ENCODE measurements at regions not wholly inside any gene's neighbourhood (a gene's known extent, or its start where the extent isn't known, plus 50 kb on each side); places are given as distances from the start of the nearest gene placed in this dataset.

GRCh38 chr13:89704040-89704439, 1643.4 kb upstream of the MIR17HG start:
- DNase-seq (ENCODE audit: low read depth), result no peak

DNA sequence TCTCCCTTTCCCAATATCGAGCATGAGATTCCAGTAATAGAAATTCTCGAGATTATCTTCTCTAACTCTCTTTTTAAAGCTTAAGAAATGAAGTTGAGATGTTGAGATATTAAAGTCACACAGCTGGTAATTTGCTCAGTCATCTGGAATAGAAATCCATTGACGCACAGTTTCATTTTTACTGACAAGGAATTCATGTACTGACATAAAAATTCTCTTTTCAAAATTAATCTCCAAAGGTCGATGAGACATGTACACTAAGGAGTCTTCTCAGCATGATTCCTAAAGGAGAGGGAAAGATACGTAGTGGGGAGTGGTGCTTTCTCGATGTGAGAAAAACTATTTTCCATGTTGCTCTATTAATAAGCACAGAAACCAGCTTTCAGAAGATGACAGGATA, 1639.5 kb upstream of the MIR17HG start:
- DNase-seq (ENCODE audit: low read depth), result no peak

DNA sequence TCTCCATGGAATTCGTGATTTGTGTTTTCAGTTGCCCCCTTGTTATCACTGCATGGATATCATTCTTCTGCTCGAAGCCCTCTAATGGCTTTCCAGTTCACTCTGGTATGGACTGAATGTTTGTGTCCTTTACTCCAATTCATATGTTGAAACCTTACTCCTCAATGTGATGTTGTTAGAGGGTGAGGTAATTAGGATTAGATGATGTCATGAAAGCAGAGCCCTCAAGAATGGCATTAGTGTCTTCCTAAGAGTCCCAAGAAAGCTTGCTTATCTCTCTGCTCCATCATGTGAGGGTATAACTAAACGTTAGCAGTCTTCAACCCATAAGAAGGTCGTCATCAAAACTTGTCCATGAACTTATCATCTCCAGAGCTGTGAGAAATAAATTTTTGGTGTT, 1626.3 kb upstream of the MIR17HG start:
- DNase-seq (ENCODE audit: low read depth), result no peak

DNA sequence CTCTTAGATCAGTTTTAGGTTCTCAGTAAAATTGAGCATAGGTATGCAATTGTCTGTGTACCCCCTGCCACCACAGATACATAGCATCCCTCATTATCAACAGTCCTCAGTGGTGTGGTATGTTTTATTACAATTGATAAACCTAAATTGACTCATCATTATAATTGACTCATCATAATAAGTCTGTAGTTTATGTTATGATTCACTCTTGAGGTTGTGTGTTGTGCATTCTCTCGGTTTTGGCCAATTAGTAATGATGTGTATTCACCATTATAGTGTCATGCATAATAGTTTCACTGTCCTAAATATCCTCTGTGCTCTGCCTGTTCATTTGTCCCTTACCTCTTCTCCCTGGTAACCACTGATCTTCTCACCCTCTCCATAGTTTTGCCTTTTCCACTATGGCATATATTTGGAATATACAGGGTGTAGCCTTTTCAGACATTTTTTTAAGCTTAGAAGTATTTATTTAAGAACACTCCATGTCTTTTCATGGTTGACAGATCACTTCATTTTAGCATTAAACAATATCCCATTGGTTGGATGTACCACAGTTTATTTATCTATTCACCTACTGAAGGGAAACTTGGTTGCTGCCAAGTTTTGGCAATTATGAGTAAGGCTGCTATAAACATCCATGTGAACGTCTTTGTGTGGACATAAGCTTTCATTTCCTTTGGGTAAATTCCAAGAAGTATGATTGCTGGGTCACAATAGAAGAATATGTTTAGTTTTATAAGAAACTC, 1620.6 kb upstream of the MIR17HG start:
- peak; percentile 38 for DNase-seq (ENCODE audit: low read depth)

DNA sequence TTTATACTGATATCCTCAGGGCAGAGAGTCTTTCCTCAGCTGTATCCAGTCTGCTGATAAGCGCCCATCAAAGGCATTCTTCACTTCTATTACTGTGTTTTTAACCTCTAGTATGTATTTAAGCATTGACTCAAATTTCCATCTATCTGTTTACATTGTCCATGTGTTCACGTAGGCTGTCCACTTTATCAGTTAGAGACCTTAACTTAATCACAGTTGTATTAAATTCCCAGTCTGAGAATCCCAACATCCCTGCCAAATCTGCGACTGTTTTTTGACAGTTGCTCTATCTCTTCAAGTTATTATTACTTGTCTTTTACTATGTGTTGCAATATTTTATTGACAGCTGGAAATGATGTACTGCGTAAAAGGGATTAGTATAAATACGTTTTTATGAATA, 1613.7 kb upstream of the MIR17HG start:
- no peak for DNase-seq (ENCODE audit: low read depth)

GRCh38 chr13:89737051-89737450, 1610.4 kb upstream of the MIR17HG start:
- DNase-seq (ENCODE audit: low read depth), result no peak

DNA sequence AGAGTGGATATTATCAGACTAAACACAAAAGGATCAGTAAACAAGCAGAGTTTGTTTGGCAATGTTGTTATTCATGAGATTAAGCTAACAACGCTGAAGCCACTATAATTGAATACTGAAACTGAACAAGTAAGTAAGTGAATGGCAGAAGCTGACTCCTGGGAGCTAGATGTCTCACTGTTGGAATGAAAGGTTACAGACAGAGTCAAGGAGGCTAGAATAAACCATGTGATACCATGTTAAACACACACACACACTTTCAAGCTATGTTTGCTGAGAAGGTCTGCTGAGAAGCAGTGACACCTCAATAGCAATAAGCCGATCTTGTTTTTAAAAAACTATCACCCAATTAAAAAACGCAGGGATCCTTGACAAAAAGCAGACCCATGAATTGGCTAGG, 1609.4 kb upstream of the MIR17HG start:
- DNase-seq (ENCODE audit: low read depth), result no peak

DNA sequence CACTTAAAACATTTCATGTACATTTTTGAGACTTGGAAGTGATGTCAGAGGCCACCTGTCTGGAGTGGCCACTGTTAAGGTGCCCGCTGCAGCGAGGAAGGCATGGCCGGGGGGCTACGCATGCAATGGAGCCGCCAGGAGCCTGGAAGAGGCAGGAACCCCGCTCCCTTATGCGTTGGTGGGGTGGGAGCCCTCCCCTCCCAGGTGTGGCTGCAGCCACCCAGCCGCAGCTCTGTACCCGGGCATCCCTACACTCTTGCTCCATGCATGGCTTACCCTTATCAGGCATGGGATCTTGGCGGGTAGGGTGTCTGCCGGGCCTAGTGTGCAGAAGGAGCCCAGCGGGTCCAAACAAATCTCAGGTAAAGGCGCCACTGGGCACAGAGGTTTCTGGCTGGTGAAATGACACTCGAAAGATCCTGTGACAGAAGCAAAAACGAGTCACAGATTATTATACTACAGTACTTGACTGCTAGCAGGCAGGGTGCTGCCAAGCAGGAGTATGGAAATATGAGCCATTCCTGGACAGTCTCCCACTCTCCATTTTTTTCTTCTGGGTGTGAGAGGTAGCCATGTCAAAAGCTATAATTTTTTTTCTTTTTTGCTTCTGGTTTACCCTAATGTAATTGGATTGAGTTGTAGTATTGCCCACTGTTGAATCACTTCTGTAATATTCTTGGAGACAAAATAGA, 1606.3 kb upstream of the MIR17HG start:
- no peak for DNase-seq (ENCODE audit: low read depth)

DNA sequence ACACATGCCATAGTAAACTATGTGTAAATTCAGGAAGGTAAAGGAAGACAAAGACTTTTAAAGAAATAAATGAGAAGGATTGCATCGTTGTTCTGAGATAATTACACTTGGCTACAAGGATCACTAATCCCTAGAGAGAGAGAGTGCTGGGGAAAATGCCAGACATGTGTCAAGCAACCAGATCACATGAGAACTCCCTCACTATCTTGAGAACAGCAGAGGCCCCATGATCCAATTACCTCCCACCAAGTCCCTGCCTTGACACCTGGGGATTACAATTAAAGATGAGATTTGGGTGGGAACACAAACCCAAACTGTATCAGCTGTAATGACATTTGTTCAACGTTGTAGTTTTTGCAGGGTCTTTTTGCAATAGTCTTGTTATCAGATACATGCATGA, 1600.9 kb upstream of the MIR17HG start:
- no peak for DNase-seq (ENCODE audit: low read depth)

DNA sequence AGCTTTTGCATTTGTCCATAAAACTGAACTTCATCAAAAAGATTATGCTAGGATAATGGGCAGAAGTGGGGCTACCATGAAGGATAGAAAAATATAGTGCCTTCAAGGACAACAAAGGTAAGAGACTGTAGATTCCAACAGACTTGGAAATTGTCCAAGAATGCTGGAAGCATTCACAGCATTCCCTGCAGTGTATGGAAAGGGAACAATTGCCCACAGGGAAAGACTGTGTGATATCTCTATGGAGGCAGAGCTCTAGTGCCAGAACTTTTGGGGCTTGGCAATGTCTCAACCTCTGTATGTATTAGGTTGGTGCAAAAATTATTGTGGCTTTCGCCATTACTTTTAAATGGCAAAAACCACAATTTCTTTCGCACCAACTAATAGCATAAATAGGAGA, 1598.8 kb upstream of the MIR17HG start:
- DNase-seq (ENCODE audit: low read depth), result peak; percentile 28

DNA sequence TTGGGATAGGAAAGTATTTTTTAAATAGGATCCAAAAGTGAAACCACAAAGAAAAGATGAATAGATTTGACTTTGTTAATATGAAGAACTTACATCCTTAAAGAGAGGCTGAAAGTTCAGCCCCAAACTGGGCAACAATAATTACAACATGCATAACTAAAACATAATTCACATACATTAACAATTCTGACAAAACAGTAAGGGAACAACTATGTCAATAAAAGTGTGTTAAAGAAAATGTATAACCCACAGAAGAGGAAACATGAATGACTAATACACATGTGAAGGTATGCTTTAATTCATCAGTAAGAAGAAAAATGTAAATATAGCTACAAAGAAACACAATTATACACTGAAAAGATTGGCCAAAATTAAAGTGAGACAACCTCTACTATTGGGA, 1597.6 kb upstream of the MIR17HG start:
- DNase-seq (ENCODE audit: low read depth), result no peak

DNA sequence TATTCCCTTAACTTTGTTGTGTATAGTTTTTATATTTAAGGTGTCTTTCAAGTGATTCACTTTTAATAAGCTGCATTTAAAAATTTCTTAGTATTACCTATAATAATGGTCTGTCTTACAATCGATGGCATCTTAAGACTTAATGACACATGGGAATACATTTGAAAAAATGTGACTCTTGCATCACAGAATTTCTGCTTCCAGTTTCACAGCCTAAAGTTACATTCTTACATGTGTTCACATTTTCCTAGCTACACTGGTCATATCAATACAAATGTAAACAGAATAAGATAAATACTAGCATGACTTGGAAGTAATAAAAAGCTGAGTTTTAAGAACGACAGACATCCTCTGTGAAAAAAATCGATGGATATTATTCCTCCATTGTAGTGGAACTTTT, 1597.1 kb upstream of the MIR17HG start:
- no peak for DNase-seq (ENCODE audit: low read depth)

- no peak for DNase-seq (ENCODE audit: low read depth)
Measured at GRCh38 chr13:89751432-89751930, 1596.0 kb upstream of the MIR17HG start.

DNA sequence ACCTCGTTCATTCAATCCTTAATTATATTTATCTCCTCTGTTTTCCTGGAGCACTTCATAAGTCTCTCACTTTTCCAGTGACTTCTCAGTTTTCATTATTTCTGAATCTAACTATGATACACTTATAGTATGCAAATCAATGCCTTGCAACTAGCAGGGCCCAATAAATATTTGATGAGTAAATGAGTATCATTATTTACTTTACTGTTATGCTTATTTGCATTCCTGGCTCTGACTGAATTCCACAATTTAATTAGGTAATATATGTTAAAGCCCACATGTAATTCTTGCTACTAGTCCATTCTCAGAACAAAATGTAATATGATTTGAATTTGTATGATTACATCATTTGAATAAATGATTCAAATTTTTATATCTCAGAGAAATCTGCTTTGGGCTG, 1595.1 kb upstream of the MIR17HG start:
- no peak for DNase-seq (ENCODE audit: low read depth)

GRCh38 chr13:89755729-89756492, 1591.6 kb upstream of the MIR17HG start:
- no peak for DNase-seq (ENCODE audit: low read depth)

DNA sequence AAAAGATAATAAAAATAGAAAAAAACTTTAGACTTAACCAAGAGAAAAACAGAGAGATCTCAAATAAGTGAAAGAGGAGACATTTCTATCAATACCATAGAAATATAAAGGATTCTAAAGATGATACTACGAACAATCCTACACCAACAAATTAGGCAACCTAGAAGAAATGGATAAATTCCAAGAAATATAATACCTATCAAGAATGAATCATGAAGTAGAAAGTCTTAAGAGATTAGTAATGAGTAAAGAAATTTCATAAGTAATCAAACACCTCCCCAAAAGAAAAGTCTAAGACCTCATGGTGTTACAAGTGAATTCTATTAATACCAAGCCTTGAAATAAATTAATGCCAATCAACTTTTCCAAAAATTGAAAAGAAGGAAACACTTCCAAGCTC, 1584.5 kb upstream of the MIR17HG start:
- DNase-seq (ENCODE audit: low read depth), result no peak

DNA sequence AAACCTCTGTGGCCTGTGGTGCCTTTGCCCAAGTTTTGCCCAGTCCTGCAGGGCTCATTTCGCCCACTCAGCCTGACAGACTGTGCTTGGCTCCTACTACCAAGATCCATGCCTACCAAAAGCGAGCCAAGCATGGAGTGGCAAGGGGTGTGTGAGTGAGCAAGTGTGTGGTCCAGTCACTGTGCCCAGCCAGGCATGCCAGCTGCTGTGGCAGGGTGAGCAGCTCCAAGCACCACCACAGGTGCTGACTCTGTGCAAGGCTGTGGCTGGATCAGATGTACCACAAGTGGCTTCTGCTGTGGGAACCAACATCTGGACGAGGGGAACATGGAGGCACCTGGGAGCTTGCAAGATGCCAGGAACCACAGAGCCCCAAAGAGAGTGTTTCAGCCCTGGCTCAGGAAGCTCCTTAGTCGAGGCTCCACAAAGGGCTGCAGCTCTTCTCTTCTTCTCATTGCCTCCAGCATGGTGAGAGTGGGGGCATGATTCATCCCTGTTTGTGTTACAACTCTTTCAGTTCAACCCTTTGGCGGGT, 1564.2 kb upstream of the MIR17HG start:
- peak; percentile 6 for DNase-seq (ENCODE audit: low read depth)

DNA sequence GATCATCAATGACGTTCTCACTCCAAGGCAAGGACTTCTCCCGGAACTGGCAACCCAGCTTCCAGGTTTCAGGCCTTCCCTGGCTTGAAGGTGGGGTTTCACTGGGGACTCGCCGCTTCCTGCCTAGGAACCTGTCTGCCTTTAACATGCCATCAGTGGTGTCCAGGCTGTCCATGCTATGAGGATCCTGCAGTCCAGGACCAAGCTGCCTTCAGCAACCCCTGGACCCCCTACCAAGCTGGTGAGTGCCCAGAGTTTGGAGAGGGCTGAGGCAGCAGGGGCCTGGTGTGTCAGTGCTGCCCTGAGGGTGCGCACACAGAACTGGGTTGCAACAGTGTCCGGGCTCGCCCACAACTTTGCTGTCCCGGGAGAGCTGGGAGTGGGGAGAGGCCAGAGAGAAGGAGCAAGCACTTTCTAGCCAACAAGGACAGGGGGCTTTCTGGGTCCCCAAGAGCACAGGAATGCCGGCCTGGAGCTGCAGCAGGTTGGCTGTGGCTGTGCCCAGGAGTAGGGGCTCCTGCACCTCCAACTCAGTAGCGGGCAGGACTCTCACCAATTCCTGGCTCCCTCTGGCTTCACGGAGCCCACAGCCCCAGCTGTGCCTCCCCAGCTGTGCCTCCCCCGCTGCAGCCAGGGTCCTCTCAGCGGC, 1563.2 kb upstream of the MIR17HG start:
- DNase-seq (ENCODE audit: low read depth), result no peak

GRCh38 chr13:89786531-89786930, 1561.0 kb upstream of the MIR17HG start:
- no peak for DNase-seq (ENCODE audit: low read depth)

DNA sequence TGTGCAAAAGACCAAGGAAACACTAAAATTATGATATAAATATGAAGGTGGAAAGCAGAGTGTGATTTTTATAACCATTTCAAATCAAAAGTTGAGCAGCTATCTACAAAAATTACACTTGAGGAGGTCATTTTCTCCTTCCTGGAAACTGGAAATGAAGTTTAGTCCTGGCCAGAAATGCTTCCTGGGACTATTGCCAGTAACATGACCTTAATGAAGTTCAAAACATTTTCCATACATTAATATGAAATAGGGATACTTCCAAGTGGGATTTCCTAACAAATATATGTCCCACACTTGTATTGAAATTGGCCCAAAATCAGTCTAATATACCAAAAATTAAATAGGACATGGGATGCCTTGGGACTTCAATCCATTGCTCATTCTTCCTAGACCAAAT, 1556.8 kb upstream of the MIR17HG start:
- no peak for DNase-seq (ENCODE audit: low read depth)

DNA sequence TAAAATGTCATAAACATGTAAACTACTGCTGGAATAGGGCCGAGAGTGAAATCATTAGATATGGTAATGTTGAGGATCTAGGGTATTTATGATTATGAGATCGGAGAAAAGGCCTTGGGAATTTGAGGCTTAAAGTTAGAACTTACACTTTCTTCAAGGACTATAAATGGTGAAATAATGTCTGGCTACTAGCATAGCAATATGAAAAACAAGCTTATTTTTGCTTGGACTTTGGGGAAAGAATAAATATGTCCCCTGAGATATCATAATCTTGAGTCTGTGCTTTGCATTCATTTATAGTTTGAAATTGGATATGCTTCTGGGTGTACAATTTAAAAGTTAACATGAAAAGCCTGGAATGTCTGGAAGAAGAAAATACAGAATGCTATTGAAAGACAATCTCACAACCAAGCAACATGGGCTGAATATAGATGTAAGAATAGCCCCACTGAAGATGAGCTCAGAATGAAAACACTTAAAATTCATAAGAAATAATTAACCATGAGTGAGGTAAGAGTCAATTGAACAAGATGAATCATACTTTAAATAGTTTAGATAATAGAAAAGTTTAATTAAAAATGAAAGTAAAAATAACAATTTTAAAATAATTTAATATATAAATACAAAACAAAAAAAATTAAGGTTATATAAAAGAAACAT, 1555.4 kb upstream of the MIR17HG start:
- peak; percentile 30 for DNase-seq (ENCODE audit: low read depth)

Measured in renal cortical epithelial cell (primary cell).